CD4-positive, alpha-beta T cell (primary cell): ENCODE measurements at regions not wholly inside any gene's neighbourhood (a gene's known extent, or its start where the extent isn't known, plus 50 kb on each side); places are given as distances from the start of the nearest gene placed in this dataset.

ENCODE experiments used
- ATAC-seq: fragments of 200-7000 bp; cut with Tn5 transposase; one replicate; pipeline ENCODE4 v1.10.0; 2022; ENCODE audit warnings: mild to moderate bottlenecking; ENCODE audit not compliant: poor library complexity
- CTCF ChIA-PET: fragments of 350-600 bp; sonication (Branson Sonifier 250); formaldehyde crosslinking; loops from one replicate; lab custom pipeline; 2021; ENCODE audit warnings: antibody characterized with exemption, inconsistent platforms; lab: Charles Lee
- POLR2A ChIA-PET: fragments of 350-600 bp; sonication (Branson Sonifier 250); formaldehyde crosslinking; loops from one replicate; lab custom pipeline; 2021; ENCODE audit warnings: antibody characterized with exemption, inconsistent platforms; lab: Charles Lee
- DNase-seq, 14 experiments: peaks; one replicate each; pipeline ENCODE4 v3.0.0-alpha.2; 2013 to 2020; ENCODE audit warnings: mixed read lengths in 2 of 14
- H3K27ac ChIP-seq, 2 donors: one replicate each; pipeline versions ENCODE4 v1.5.1 to v1.7.0; 2013; ENCODE audit warnings: low read length in 2 of 2, low read depth in 1 of 2, mild to moderate bottlenecking in 1 of 2
- H3K27me3 ChIP-seq, 2 experiments: 1 replicate in 1 of 2; 2 replicates in 1 of 2; pipeline versions ENCODE4 v1.6.1 to v1.7.0; 2013; ENCODE audit warnings: low read length in 2 of 2, control low read depth in 1 of 2, mild to moderate bottlenecking in 1 of 2, moderate library complexity in 1 of 2; ENCODE audit not compliant: insufficient read depth in 2 of 2, control insufficient read depth in 1 of 2
- H3K36me3 ChIP-seq: one replicate; pipeline ENCODE4 v1.6.1; 2013; ENCODE audit warnings: low read length, control low read depth; ENCODE audit not compliant: insufficient read depth
- H3K4me1 ChIP-seq: one replicate; pipeline ENCODE4 v1.6.1; 2013; ENCODE audit warnings: low read length, control low read depth; ENCODE audit not compliant: insufficient read depth
- H3K4me3 ChIP-seq: one replicate; pipeline ENCODE4 v1.5.1; 2013; ENCODE audit warnings: mild to moderate bottlenecking, low read length, moderate library complexity
- H3K9me3 ChIP-seq, 2 experiments: 1 replicate in 1 of 2; 2 replicates in 1 of 2; pipeline versions ENCODE4 v1.6.1 to v1.7.0; 2013; ENCODE audit warnings: low read length in 2 of 2, mild to moderate bottlenecking in 2 of 2, control low read depth in 1 of 2, moderate library complexity in 1 of 2; ENCODE audit not compliant: control insufficient read depth in 1 of 2, insufficient read depth in 1 of 2
- H3K27ac Mint-ChIP-seq: one replicate; pipeline ENCODE4 v1.8.0; 2020; ENCODE audit warnings: mixed read lengths
- H3K27me3 Mint-ChIP-seq: one replicate; pipeline ENCODE4 v1.8.0; 2021; ENCODE audit warnings: mixed read lengths
- H3K36me3 Mint-ChIP-seq: one replicate; pipeline ENCODE4 v1.8.0; 2021; ENCODE audit warnings: low read depth, mixed read lengths
- H3K4me1 Mint-ChIP-seq: one replicate; pipeline ENCODE4 v1.8.0; 2021; ENCODE audit warnings: low read depth, mixed read lengths
- H3K4me3 Mint-ChIP-seq: one replicate; pipeline ENCODE4 v1.8.0; 2020; ENCODE audit warnings: mild to moderate bottlenecking, mixed read lengths
- H3K9me3 Mint-ChIP-seq: one replicate; pipeline ENCODE4 v1.8.0; 2020; ENCODE audit warnings: mixed read lengths
- intact Hi-C, 2 experiments: fragments of 100-400 bp; cut with DNase I in 1 of 2; cut with micrococcal nuclease in 1 of 2; formaldehyde crosslinking; loops; one replicate each; pipeline versions ENCODE4 v1.15.1 to v1.9.0; 2023 to 2025; cut with DNase I, micrococcal nuclease
- TF ChIP-seq, protein P1 (sequence below): fragments of 200-600 bp; IDR thresholded peaks from one replicate; pipeline ENCODE4 v1.8.0; 2022; ENCODE audit warnings: antibody characterized with exemption, mild to moderate bottlenecking

DNA sequence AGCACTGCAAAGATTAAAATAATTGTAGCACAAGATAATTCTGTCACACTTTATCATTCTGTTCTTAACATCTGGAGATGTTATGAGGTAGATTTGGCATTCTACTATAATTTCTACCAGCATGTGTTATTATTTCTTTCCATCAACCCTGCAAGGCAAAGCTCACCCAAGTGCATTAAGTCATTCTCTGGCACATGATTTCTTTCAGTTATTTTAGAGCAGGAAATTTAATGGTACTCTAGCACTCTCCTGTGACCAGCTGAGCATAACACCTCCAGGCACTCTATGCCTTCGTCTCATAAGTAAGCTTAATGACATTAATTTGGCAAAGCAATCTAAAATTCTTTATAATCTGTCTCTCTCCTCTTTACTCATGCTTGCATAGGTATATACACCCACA, 300.2 kb upstream of the GPR149 start:
- DNase-seq (no peak), ATAC-seq (no peak)
- intact Hi-C loops: no loop called here
- no peaks in the 10 kb centered on the region for H3K36me3 ChIP-seq
- no peaks in the 10 kb centered on the region for H3K36me3 Mint-ChIP-seq
- peaks cover 2% of the 10 kb centered on the region for H3K9me3 Mint-ChIP-seq
- H3K27ac ChIP-seq: no peak overlapping the region
- no peak overlapping the region for H3K4me3 ChIP-seq
- H3K27me3 ChIP-seq: no peaks in the 10 kb centered on the region
- no peaks in the 10 kb centered on the region for H3K4me1 Mint-ChIP-seq
- TF ChIP-seq, protein P1, sequence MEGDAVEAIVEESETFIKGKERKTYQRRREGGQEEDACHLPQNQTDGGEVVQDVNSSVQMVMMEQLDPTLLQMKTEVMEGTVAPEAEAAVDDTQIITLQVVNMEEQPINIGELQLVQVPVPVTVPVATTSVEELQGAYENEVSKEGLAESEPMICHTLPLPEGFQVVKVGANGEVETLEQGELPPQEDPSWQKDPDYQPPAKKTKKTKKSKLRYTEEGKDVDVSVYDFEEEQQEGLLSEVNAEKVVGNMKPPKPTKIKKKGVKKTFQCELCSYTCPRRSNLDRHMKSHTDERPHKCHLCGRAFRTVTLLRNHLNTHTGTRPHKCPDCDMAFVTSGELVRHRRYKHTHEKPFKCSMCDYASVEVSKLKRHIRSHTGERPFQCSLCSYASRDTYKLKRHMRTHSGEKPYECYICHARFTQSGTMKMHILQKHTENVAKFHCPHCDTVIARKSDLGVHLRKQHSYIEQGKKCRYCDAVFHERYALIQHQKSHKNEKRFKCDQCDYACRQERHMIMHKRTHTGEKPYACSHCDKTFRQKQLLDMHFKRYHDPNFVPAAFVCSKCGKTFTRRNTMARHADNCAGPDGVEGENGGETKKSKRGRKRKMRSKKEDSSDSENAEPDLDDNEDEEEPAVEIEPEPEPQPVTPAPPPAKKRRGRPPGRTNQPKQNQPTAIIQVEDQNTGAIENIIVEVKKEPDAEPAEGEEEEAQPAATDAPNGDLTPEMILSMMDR: no peak
- no peak overlapping the region for H3K4me3 Mint-ChIP-seq
- H3K4me1 ChIP-seq: no peaks in the 10 kb centered on the region
- no peak overlapping the region for H3K27ac Mint-ChIP-seq
- no peaks in the 10 kb centered on the region for H3K27me3 Mint-ChIP-seq
- ChIA-PET POLR2A (no interaction called here), CTCF (no interaction called here)
- peaks cover 0 to 4% of the 10 kb centered on the region in 2 experiments for H3K9me3 ChIP-seq

DNA sequence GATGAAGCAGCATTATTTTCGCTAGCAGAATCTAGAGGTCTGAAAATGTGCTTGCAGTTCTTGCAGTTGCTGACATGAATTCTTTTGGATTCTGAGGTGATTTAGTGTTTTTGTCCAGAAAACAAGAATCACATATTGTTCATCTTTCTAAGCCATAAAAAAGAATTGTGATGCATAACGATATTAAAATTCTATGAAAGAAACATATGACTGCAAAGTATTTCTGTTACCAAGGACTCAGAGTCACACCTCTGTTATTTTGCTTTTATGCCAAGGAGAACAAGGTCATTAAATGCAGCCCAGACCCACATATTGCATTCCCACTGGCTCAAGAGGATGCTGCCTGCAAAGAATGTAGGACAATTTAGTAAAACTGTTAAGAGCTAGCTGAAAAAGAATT, 299.8 kb upstream of the GPR149 start:
- intact Hi-C loops: no loop called here
- no peaks in the 10 kb centered on the region for H3K36me3 Mint-ChIP-seq
- no peaks in the 10 kb centered on the region for H3K36me3 ChIP-seq
- H3K9me3 Mint-ChIP-seq: peaks cover 2% of the 10 kb centered on the region
- no peaks in the 10 kb centered on the region for H3K4me1 ChIP-seq
- no peaks in the 10 kb centered on the region for H3K27me3 ChIP-seq
- ChIA-PET POLR2A (no interaction called here), CTCF (no interaction called here)
- H3K27ac Mint-ChIP-seq: no peak overlapping the region
- peaks cover 0 to 4% of the 10 kb centered on the region in 2 experiments for H3K9me3 ChIP-seq
- DNase-seq (no peak), ATAC-seq (no peak)
- TF ChIP-seq, protein P1: no peak
- H3K4me1 Mint-ChIP-seq: no peaks in the 10 kb centered on the region
- no peak overlapping the region for H3K4me3 ChIP-seq
- H3K27me3 Mint-ChIP-seq: no peaks in the 10 kb centered on the region
- no peak overlapping the region for H3K4me3 Mint-ChIP-seq
- H3K27ac ChIP-seq: no peak overlapping the region

- ChIA-PET CTCF (no interaction called here), POLR2A (no interaction called here)
- TF ChIP-seq, protein P1: no peak
- intact Hi-C loops: no loop called here
- no peak overlapping the region for H3K27ac Mint-ChIP-seq
- no peaks in the 10 kb centered on the region for H3K36me3 ChIP-seq
- peaks cover 2% of the 10 kb centered on the region for H3K9me3 Mint-ChIP-seq
- H3K27ac ChIP-seq: no peak overlapping the region
- no peaks in the 10 kb centered on the region for H3K4me1 Mint-ChIP-seq
- no peak overlapping the region for H3K4me3 Mint-ChIP-seq
- no peaks in the 10 kb centered on the region for H3K4me1 ChIP-seq
- ATAC-seq (no peak), DNase-seq (no peak)
- H3K27me3 Mint-ChIP-seq: no peaks in the 10 kb centered on the region
- H3K9me3 ChIP-seq: no peaks in the 10 kb centered on the region
- no peaks in the 10 kb centered on the region for H3K36me3 Mint-ChIP-seq
- no peak overlapping the region for H3K4me3 ChIP-seq
- no peaks in the 10 kb centered on the region for H3K27me3 ChIP-seq
Observed at GRCh38 chr3:154728285-154728684, 298.3 kb upstream of the GPR149 start.
